GM18858 (cell line): ENCODE measurements at regions not wholly inside any gene's neighbourhood (a gene's known extent, or its start where the extent isn't known, plus 50 kb on each side); places are given as distances from the start of the nearest gene placed in this dataset.

Experiments
- ATAC-seq: cut with Tn5 transposase; IDR thresholded peaks from one replicate; pipeline ENCODE4 v1.9.1; 2021; ENCODE audit not compliant: unreplicated experiment

- no peak for ATAC-seq
Measured at GRCh38 chr14:54088271-54088670, 131.6 kb upstream of the BMP4 start.

- ATAC-seq = no peak
Measured at GRCh38 chr14:54090274-54090673, 133.6 kb upstream of the BMP4 start.

DNA sequence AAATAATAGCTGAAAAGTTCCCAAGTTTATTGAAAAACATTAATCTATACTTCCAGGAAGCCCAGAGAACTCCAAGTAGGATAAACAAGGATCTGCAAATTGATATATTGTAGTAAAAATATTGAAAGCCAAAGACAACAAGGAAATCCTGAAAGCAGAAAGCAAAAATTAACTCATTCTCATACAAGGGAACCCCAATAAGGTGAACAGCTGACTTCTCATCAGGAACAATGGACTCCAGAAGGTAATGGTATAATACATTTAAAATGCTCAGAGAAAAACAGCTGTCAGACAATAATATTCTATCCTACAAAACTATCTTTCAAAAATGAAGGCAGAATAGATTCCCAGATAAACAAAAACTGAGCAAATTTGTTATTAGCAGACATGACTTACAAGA is 138.1 kb upstream of the BMP4 start:
- no peak for ATAC-seq

DNA sequence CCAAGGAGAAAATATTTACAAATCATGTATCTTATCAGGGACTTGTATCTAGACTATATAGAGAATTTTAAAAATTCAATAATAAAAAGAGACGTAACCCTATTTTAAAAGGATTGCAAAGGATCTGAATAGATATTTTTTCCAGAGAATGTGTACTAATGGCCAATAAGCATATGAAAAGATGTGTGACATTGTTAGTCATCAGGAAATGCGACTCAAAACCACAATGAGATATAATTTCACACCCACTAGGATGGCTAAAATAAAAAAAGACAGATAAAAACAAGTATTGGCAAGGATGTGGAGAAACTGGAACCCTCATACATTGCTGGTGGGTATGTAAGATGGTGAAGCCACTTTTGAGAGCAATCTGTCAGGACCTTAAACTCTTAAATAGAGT is 141.9 kb upstream of the BMP4 start:
- ATAC-seq = no peak

DNA sequence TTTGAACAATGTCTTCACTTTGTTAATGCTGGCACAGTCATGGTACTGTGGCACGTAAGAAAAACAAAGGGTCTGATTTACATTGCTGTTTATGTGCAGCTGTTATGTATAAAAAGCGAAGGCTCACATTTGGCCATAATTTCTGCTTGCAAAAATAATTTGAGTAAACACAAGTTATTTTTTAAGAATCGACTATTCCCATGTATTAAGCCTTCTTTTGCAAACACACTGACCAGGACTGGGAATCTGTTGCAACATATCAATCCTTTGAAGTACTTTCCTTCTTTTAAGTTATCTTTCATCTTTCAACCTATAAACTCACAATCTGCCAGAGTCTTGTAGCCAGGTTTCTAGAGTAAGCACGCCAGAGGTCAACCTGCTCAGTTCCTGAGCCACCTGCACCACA is 145.4 kb upstream of the BMP4 start:
- no peak for ATAC-seq

DNA sequence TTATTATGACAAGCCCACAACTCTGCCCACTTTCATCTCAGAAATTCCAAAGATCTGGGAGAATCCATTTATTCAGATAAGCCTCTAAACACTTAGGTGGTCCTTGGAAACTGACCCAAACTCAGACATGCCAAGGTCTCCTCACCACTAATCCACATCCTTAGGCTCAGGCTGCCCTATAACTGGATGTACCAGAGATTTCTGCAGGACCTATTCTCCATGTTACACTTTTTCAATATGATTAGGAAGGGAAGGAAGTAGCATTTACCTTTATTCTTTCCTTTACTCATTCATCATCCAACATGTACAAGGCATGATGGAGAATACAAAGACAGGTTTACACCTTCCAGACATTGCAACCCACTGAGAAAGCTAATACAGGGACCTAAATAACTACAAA is 145.9 kb upstream of the BMP4 start:
- no peak for ATAC-seq

- ATAC-seq = no peak
Measured at GRCh38 chr14:54104601-54105145, 148.0 kb upstream of the BMP4 start.

DNA sequence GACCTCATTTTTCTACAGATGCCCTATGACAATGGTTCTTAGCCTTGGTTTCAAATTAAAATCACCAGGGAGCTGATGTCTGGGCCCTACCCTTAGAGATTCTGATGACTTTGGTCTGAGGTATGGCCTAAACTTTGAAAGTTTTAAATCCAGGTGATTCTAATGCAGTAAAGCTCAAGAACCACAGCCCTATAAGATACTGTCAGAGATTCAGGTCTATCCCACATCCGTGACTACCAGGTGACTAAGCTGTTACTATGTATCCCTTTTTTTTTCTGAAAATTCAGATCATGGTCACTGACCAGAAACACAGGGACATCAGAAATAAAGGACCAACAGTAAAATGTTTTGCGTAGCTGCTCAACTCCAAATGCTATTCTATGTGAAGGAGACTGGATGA is 148.8 kb upstream of the BMP4 start:
- ATAC-seq = no peak

DNA sequence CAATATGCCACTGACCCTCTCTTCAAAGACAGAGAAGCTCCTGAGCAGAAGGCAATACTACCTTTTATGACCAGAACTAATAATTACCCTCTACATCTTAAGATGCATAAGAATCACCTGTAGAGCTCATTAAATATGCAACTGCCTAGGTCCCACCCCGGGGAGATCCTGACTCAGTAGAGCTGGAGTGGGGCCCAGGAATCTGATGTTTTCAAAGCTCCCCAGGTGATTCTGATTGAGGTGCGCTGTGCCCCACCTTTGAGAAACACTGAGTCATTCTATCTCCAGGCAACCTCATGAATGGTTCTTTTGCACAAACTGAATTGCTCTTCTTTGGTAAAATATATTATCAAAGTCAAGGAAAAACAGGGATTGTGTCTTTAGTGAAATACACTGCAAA is 149.3 kb upstream of the BMP4 start:
- ATAC-seq = no peak

GRCh38 chr14:54106661-54107377 is 150.2 kb upstream of the BMP4 start:
- no peak for ATAC-seq

DNA sequence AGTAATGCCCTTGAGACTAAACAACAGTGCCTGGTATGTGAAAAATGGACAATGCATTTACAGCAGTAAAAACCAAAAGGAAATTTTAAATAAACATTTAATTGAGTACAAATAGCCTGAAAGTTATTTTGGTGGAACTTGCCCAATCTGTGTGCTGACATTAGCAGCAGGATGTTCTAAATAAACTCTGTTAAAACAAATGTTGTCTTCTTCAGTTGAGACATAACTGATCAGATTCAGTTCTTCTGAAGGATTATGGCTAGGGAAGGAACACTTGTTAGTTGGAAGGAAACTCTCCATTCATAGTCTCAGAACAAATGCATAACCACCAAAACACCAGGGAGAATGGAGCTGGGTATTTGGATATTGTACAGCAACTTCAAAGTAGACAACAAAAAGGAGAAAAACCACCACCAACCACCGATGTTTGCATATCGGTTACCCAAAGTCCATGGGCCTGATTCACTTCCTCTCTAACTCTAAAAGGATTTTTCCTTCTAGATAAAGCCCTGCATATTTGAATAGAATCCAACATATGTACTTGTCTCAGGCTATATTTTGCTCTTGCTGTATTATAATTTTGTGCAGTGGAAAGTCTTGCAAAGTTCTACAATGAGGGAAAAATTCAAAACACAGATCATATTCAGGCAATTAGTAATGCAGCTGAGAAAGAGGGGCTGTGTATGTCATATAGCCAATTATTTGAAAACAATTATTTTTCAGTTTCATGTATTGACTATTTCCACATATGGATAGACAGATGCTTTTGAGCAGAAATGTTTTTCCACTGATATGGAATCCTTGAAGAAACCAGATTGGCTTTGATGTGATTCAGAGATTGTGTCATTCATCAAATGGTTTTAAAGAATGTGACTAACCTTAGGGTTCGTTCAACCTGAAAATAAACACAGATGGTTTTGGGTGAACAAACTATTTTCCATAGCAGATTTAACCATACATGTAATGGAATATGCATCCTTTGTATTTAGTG is 152.2 kb upstream of the BMP4 start:
- ATAC-seq = no peak

GRCh38 chr14:54109521-54110120 is 153.0 kb upstream of the BMP4 start:
- ATAC-seq = no peak

DNA sequence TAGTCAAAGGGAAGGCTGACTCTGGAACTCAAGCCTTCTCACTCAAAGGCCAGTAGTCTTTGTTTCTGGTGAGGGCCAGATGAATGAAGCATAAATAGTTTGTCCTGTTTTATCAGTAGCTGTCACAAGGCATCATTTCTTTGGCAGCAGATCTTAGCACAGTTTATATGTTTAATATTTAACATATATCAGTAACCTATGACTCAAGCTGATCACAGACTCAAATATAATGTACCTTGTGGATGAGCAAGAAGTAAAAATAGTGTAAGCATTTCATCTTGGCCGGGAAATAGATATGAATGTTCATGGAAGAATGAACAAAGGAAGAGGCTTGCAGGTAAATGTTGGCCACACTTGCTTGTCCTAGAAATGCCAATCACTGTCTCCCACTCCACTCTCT is 158.3 kb upstream of the BMP4 start:
- no peak for ATAC-seq

- no peak for ATAC-seq
Measured at GRCh38 chr14:54116198-54116885, 159.7 kb upstream of the BMP4 start.

DNA sequence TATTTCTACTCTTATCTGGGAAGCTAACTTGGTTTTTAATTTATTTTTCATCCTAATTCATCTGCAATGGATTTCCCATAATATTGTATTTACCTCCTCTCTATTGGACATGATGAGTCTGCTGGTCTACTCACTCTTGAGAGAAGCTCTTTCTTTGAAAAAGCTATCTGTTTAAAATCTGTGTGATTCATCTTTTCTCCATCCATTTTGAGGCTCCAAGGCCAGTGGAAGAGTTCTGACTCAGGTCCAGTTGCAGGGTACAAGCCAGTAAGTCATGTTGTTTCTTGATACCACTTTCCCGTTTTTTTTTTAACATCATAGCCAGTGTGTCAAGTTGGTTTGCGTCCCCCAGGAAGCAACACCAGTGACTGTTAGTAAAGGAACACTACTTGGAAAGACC is 160.3 kb upstream of the BMP4 start:
- no peak for ATAC-seq

GRCh38 chr14:54117396-54117795 is 160.8 kb upstream of the BMP4 start:
- ATAC-seq = no peak

- no peak for ATAC-seq
Measured at GRCh38 chr14:54117924-54118323, 161.3 kb upstream of the BMP4 start.

- ATAC-seq = no peak
Measured at GRCh38 chr14:54120260-54120659, 163.6 kb upstream of the BMP4 start.

DNA sequence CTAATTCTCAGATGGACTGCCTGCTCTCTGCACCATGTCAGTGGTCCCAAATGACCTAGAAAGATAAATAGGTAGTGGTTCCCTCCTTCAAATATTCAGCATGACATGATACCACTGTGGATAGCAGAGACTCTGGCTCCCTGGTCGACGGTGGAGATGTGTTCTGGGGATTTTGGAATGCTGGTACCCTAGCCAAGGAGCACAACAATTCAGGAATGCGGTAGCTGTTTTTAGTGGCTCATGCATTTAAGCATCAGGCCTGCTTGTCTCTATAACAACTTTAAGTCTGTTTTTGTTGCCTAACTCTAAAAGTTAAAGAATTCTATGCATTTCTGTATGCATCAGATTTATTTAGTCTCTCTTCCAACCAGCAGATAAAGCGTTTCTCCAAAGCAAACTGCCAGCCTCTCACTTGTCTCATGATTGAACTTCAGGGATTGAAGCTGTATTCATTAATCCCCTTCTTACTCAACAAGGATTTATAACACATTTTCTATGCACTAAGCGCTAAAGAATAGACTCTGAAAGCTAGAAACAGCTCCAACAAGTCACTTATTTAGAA is 164.9 kb upstream of the BMP4 start:
- ATAC-seq = no peak

- no peak for ATAC-seq
Measured at GRCh38 chr14:54123841-54124240, 167.2 kb upstream of the BMP4 start.

- no peak for ATAC-seq
Measured at GRCh38 chr14:54125109-54125508, 168.5 kb upstream of the BMP4 start.
